OCI-LY7 (cell line): ENCODE measurements at regions not wholly inside any gene's neighbourhood (a gene's known extent, or its start where the extent isn't known, plus 50 kb on each side); places are given as distances from the start of the nearest gene placed in this dataset.

Experiments
- EZH2phosphoT487 ChIP-seq: fragments of 200-600 bp; sonication (generic); IDR thresholded peaks from 2 replicates; pipeline ENCODE4 v1.6.1; 2018; ENCODE audit warnings: low read depth, borderline replicate concordance, mild to moderate bottlenecking, mixed run types, antibody characterized with exemption, low read length, moderate library complexity, mixed read lengths
- TF ChIP-seq, protein P1 (sequence below): fragments of 200-600 bp; sonication (generic); conservative IDR thresholded peaks from 2 replicates; pipeline ENCODE4 v1.5.1; 2014; ENCODE audit warnings: mild to moderate bottlenecking, antibody characterized with exemption, low read length, moderate library complexity, mixed read lengths

- TF ChIP-seq, protein P1, sequence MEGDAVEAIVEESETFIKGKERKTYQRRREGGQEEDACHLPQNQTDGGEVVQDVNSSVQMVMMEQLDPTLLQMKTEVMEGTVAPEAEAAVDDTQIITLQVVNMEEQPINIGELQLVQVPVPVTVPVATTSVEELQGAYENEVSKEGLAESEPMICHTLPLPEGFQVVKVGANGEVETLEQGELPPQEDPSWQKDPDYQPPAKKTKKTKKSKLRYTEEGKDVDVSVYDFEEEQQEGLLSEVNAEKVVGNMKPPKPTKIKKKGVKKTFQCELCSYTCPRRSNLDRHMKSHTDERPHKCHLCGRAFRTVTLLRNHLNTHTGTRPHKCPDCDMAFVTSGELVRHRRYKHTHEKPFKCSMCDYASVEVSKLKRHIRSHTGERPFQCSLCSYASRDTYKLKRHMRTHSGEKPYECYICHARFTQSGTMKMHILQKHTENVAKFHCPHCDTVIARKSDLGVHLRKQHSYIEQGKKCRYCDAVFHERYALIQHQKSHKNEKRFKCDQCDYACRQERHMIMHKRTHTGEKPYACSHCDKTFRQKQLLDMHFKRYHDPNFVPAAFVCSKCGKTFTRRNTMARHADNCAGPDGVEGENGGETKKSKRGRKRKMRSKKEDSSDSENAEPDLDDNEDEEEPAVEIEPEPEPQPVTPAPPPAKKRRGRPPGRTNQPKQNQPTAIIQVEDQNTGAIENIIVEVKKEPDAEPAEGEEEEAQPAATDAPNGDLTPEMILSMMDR = no peak
- no peak for TF ChIP-seq EZH2phosphoT487
These were observed 197.6 kb downstream of the WDR11 start for GRCh38 chr10:121048749-121049148.
